Naive thymus-derived CD8-positive, alpha-beta T cell (primary cell): ENCODE measurements at regions not wholly inside any gene's neighbourhood (a gene's known extent, or its start where the extent isn't known, plus 50 kb on each side); places are given as distances from the start of the nearest gene placed in this dataset.
A peak's percentile ranks its signal among the peaks of the same experiment; 100 is the strongest.

Source experiments
- ATAC-seq, 2 donors: fragments of 150-1000 bp; cut with Tn5 transposase in 1 of 2; sonication (Bioruptor Pico), chemical (Tn5 transposase) in 1 of 2; 1 replicate in 1 of 2; 2 replicates in 1 of 2; pipeline ENCODE4 v1.10.0; 2021; ENCODE audit warnings: mild to moderate bottlenecking in 2 of 2, moderate library complexity in 2 of 2
- POLR2A ChIA-PET: fragments of 350-600 bp; sonication (Branson Sonifier 250); formaldehyde crosslinking; loops from one replicate; lab custom pipeline; 2021; ENCODE audit warnings: antibody characterized with exemption; lab: Charles Lee
- DNase-seq, 10 donors: peaks; one replicate each; pipeline versions ENCODE4 v3.0.0 to v3.0.0-alpha.2; 2020 to 2022
- H3K27ac Mint-ChIP-seq, 10 donors: one replicate each; pipeline ENCODE4 v1.8.0; 2020 to 2022; ENCODE audit warnings: mild to moderate bottlenecking in 10 of 10, mixed read lengths in 10 of 10, moderate library complexity in 4 of 10, inconsistent platforms in 1 of 10
- H3K27me3 Mint-ChIP-seq, 5 donors: one replicate each; pipeline ENCODE4 v1.8.0; 2021 to 2022; ENCODE audit warnings: mixed read lengths in 5 of 5
- H3K36me3 Mint-ChIP-seq, 3 donors: one replicate each; pipeline ENCODE4 v1.8.0; 2020 to 2022; ENCODE audit warnings: mixed read lengths in 3 of 3, mild to moderate bottlenecking in 2 of 3, inconsistent platforms in 1 of 3
- H3K4me1 Mint-ChIP-seq, 4 donors: one replicate each; pipeline ENCODE4 v1.8.0; 2021 to 2022; ENCODE audit warnings: mixed read lengths in 4 of 4
- H3K4me3 Mint-ChIP-seq, 10 donors: one replicate each; pipeline ENCODE4 v1.8.0; 2020 to 2022; ENCODE audit warnings: mild to moderate bottlenecking in 10 of 10, mixed read lengths in 10 of 10, moderate library complexity in 6 of 10, inconsistent platforms in 1 of 10
- H3K9me3 Mint-ChIP-seq, 9 donors: one replicate each; pipeline ENCODE4 v1.8.0; 2020 to 2022; ENCODE audit warnings: mixed read lengths in 9 of 9, mild to moderate bottlenecking in 3 of 9, inconsistent platforms in 1 of 9, moderate library complexity in 1 of 9

DNA sequence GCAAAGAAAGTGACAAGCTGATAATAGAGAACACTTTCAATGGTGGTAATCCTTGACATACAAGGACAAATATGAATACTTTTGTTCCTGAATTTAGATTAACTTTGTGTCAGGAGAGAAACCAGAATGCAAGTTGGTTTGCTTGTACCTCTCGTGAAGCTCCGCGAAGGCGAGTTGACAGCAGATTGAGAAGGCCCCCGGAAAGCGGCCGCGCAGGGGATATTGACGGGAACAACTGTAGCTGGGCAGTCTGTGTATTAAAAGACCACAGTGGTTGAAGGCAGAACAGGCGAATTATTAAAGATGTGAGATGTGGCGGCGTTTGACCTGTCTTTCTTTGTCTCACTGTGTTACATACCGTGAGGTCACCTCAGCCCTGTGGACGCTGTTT, 175.8 kb upstream of the RALGAPA2 start:
- ATAC-seq (no peak), DNase-seq (no peak)
- Mint-ChIP-seq H3K4me1 (no peaks in the 10 kb centered on the region), H3K27ac (no peak overlapping the region), H3K27me3 (peaks cover 8 to 43% (median 18%) of the 10 kb centered on the region in 5 donors), H3K36me3 (peaks cover 0 to 2% (median 0%) of the 10 kb centered on the region in 3 donors), H3K4me3 (no peak overlapping the region), H3K9me3 (no peaks in the 10 kb centered on the region)
- POLR2A ChIA-PET = no interaction called here

GRCh38 chr20:20887593-20888265, 175.3 kb upstream of the RALGAPA2 start:
- ATAC-seq = no peak
- Mint-ChIP-seq H3K4me1 (no peaks in the 10 kb centered on the region), H3K36me3 (peaks cover 0 to 2% (median 0%) of the 10 kb centered on the region in 3 donors), H3K27ac (no peak overlapping the region), H3K27me3 (peaks cover 8 to 40% (median 18%) of the 10 kb centered on the region in 5 donors), H3K9me3 (no peaks in the 10 kb centered on the region), H3K4me3 (no peak overlapping the region)
- POLR2A ChIA-PET = no interaction called here
- no peak for DNase-seq

- H3K4me3 Mint-ChIP-seq = no peak overlapping the region
- DNase-seq (no peak), ATAC-seq (no peak)
- no peaks in the 10 kb centered on the region for H3K4me1 Mint-ChIP-seq
- peak overlapping the region in 1 of 10 donors; percentile 21 for H3K27ac Mint-ChIP-seq
- H3K36me3 Mint-ChIP-seq = no peaks in the 10 kb centered on the region
- H3K27me3 Mint-ChIP-seq = peaks cover 9 to 32% (median 14%) of the 10 kb centered on the region in 5 donors
- no peaks in the 10 kb centered on the region for H3K9me3 Mint-ChIP-seq
- POLR2A ChIA-PET = no interaction called here
These were observed 169.4 kb upstream of the RALGAPA2 start for GRCh38 chr20:20881808-20882207.

- POLR2A ChIA-PET = no interaction called here
- H3K36me3 Mint-ChIP-seq = no peaks in the 10 kb centered on the region
- H3K4me3 Mint-ChIP-seq = no peak overlapping the region
- no peak for ATAC-seq
- H3K4me1 Mint-ChIP-seq = no peaks in the 10 kb centered on the region
- H3K27me3 Mint-ChIP-seq = peaks cover 13 to 32% (median 14%) of the 10 kb centered on the region in 5 donors
- no peaks in the 10 kb centered on the region for H3K9me3 Mint-ChIP-seq
- H3K27ac Mint-ChIP-seq = no peak overlapping the region
- DNase-seq = no peak
These were observed 164.6 kb upstream of the RALGAPA2 start for GRCh38 chr20:20877079-20877478.

DNA sequence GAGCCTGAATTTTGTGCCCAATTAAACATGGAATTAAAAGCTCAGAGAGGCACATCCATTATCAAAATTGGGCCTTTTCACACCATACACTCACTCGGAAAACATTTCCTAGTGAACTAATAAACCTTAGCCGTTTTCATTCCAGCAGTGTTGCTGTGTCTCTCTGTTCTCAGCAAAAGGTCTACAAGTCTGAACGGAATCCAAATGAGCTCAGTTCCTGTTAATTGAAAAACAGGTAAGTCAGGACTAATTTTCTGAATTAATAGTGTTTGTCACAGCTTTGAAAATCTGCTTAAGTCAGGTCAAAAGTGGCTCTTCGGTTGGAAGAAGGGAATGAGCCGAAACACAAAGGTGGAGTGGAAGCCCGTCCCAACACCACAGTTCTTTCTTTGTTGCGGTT, 163.3 kb upstream of the RALGAPA2 start:
- POLR2A ChIA-PET = no interaction called here

GRCh38 chr20:20872428-20872827, 160.0 kb upstream of the RALGAPA2 start:
- H3K9me3 Mint-ChIP-seq = no peaks in the 10 kb centered on the region
- POLR2A ChIA-PET = no interaction called here
- H3K4me3 Mint-ChIP-seq = no peak overlapping the region
- H3K36me3 Mint-ChIP-seq = no peaks in the 10 kb centered on the region
- peaks cover 15 to 46% (median 21%) of the 10 kb centered on the region in 5 donors for H3K27me3 Mint-ChIP-seq
- H3K4me1 Mint-ChIP-seq = no peaks in the 10 kb centered on the region
- no peak overlapping the region for H3K27ac Mint-ChIP-seq
- ATAC-seq (no peak), DNase-seq (no peak)

More for the DNA sequence above, 163.3 kb upstream of the RALGAPA2 start:
- DNase-seq (no peak), ATAC-seq (no peak)
- H3K36me3 Mint-ChIP-seq = no peaks in the 10 kb centered on the region
- no peaks in the 10 kb centered on the region for H3K9me3 Mint-ChIP-seq
- no peaks in the 10 kb centered on the region for H3K4me1 Mint-ChIP-seq
- no peak overlapping the region for H3K4me3 Mint-ChIP-seq
- no peak overlapping the region for H3K27ac Mint-ChIP-seq
- peaks cover 15 to 32% (median 19%) of the 10 kb centered on the region in 5 donors for H3K27me3 Mint-ChIP-seq

DNA sequence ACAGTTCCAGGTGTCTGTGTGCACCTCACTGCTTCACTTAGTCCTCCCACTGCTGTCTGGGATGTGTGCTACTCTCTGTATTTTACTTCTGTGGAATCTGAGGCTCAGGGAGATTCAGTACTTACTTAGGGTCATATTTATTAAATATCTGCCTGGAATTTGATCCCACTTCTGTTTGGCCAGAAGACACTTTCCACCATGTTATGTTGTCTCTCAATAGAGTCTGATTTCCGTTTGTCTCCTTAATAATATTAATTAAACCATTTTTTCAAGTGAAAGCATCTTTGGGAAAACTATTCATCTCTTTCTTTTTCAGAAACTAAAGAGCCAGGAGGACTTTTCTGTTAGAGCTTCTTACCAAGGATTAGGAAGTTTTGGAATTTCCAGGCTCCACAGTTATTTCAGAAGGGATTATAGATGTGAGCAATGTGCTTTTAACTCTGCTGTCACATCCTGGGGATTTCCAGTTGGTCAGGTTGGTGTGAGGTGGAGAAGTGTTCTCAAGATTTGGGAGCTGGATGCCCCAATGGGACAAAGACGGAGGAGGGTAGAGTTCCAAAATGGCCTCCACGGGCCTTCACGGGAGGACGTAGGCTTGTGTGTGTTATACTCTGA, 156.8 kb upstream of the RALGAPA2 start:
- Mint-ChIP-seq H3K27me3 (peaks cover 10 to 46% (median 18%) of the 10 kb centered on the region in 5 donors), H3K4me3 (no peak overlapping the region), H3K4me1 (no peaks in the 10 kb centered on the region), H3K36me3 (no peaks in the 10 kb centered on the region), H3K27ac (no peak overlapping the region), H3K9me3 (no peaks in the 10 kb centered on the region)
- POLR2A ChIA-PET = no interaction called here
- ATAC-seq (no peak), DNase-seq (no peak)

- Mint-ChIP-seq H3K4me1 (no peaks in the 10 kb centered on the region), H3K27me3 (peaks cover 3 to 19% (median 7%) of the 10 kb centered on the region in 5 donors), H3K4me3 (no peak overlapping the region), H3K36me3 (no peaks in the 10 kb centered on the region), H3K27ac (no peak overlapping the region), H3K9me3 (no peaks in the 10 kb centered on the region)
- DNase-seq (no peak), ATAC-seq (no peak)
- POLR2A ChIA-PET = no interaction called here
These were observed 152.1 kb upstream of the RALGAPA2 start for GRCh38 chr20:20864351-20865096.

DNA sequence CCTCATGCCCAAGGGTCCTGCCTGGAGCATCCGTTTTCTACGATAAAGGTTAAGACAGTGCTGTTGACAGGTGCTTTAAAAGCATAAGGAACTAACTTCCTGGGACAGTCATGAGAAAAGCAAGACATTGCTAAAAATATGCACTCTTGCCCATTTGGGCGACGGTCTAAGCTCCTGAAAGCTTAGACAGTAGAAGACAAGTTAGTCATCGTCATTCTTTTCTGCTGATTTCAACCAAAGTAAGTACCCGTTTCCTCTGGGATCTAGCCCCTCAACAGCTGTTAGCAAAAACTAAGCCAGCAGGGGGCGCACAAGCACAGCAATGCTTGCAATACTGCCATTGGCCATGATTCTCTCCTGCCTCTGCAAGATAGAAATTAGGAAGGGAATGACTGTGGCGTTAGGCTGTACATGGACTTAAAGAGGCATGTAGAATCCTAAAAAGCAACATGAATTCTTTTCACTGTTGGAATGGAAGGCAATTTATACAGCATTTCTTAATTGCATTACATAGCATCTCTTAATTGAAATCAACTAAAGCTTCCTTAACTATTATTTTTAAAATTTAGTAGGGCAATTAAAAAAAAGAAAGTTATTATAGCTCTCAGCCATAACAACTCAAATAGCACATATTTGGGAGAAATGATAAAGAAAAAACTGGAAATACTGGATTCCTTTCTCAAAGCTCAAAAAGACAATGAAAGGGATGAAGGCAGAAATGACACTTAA, 147.8 kb upstream of the RALGAPA2 start:
- no peak overlapping the region for H3K4me3 Mint-ChIP-seq
- H3K4me1 Mint-ChIP-seq = no peaks in the 10 kb centered on the region
- no peak overlapping the region for H3K27ac Mint-ChIP-seq
- DNase-seq (peak; percentile 46 to 90 (median 72)), ATAC-seq (peak; percentile 68 to 69)
- POLR2A ChIA-PET = no interaction called here
- peaks cover 8 to 24% (median 15%) of the 10 kb centered on the region in 5 donors for H3K27me3 Mint-ChIP-seq
- H3K9me3 Mint-ChIP-seq = no peaks in the 10 kb centered on the region
- H3K36me3 Mint-ChIP-seq = no peaks in the 10 kb centered on the region

DNA sequence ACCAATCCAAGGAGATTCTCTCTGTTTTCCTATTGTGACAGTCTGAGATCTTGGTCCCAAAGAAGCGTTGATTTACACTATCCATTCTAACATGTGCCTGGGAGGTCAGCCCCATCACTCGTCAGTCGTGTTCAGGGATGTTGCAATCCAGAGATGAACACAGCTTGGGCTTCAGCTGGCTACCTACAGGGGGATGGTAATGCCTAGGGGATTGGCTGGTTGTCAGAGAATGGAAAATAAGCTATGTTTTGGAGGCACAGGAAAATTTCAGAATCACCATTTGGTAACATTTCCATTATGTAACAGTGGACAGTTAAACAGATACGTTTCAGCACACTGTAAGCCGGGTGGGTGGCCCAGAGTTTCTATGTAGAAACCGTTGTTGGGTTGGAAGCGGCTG, 147.1 kb upstream of the RALGAPA2 start:
- no peaks in the 10 kb centered on the region for H3K4me1 Mint-ChIP-seq
- H3K9me3 Mint-ChIP-seq = peaks cover 0 to under 1% (median 0%) of the 10 kb centered on the region in 9 donors
- peaks cover 8 to 25% (median 15%) of the 10 kb centered on the region in 5 donors for H3K27me3 Mint-ChIP-seq
- no peak overlapping the region for H3K27ac Mint-ChIP-seq
- no peak overlapping the region for H3K4me3 Mint-ChIP-seq
- DNase-seq (no peak), ATAC-seq (no peak)
- no peaks in the 10 kb centered on the region for H3K36me3 Mint-ChIP-seq
- POLR2A ChIA-PET = no interaction called here

- ATAC-seq = no peak
- no peak overlapping the region for H3K27ac Mint-ChIP-seq
- no peaks in the 10 kb centered on the region for H3K4me1 Mint-ChIP-seq
- peaks cover 8 to 34% (median 18%) of the 10 kb centered on the region in 5 donors for H3K27me3 Mint-ChIP-seq
- no peaks in the 10 kb centered on the region for H3K36me3 Mint-ChIP-seq
- no peak overlapping the region for H3K4me3 Mint-ChIP-seq
- no peak for DNase-seq
- peaks cover 0 to 2% (median 0%) of the 10 kb centered on the region in 9 donors for H3K9me3 Mint-ChIP-seq
- POLR2A ChIA-PET = no interaction called here
These were observed 144.5 kb upstream of the RALGAPA2 start for GRCh38 chr20:20856956-20857355.

DNA sequence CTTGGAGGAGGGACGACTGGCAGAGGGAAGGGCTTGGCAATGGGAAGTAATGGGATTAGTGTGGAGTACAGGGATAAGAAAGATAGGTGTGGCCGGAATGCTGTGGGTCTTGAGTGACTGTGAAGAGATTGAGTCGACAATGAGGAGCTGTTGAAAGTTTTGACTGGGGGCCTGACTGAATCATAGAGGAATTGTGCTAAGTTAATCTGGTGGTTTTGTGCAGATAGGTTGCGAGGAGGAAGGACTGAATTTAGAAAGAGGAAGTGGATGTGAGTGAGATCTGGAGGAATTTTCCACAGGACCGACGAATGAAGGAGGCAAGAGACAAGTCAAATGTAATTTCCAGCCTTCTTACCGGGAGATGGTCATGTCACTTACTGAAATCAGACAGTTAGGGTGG, 143.9 kb upstream of the RALGAPA2 start:
- Mint-ChIP-seq H3K4me3 (no peak overlapping the region), H3K9me3 (peaks cover 0 to 2% (median 0%) of the 10 kb centered on the region in 9 donors), H3K27me3 (peaks cover 7 to 34% (median 18%) of the 10 kb centered on the region in 5 donors), H3K27ac (no peak overlapping the region), H3K36me3 (no peaks in the 10 kb centered on the region), H3K4me1 (no peaks in the 10 kb centered on the region)
- DNase-seq = no peak
- no peak for ATAC-seq
- POLR2A ChIA-PET = no interaction called here
